Brain pericyte (primary cell): ENCODE measurements at regions not wholly inside any gene's neighbourhood (a gene's known extent, or its start where the extent isn't known, plus 50 kb on each side); places are given as distances from the start of the nearest gene placed in this dataset.
"Not testable (repeated sequence)": the region's sequence is repeated elsewhere in the genome, so short reads cannot be mapped to it uniquely, and the experiment has no call there.

Source experiments
- DNase-seq: peaks from one replicate; pipeline ENCODE4 v3.0.0-alpha.2; 2012; ENCODE audit warnings: low read depth, low spot score

DNA sequence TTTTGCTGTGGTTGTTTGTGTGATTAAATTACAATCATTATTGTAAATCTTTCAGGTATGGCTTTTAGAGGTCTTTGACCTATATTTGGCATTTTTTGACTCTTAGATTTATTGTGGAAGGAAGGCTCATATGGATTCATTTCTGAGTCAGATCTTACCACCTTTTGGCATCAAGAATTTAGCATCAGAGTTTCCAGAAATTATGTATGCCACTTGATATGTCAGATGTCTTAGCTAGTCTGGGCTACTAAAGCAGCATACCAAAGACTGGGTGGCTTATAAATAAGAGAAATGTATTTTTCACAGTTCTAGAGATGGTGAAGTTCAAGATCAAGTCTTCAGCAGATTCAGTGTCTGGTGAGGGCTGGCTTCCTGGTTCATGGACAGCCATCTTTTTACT lies 129.5 kb upstream of the PZP start:
- no peak for DNase-seq

DNA sequence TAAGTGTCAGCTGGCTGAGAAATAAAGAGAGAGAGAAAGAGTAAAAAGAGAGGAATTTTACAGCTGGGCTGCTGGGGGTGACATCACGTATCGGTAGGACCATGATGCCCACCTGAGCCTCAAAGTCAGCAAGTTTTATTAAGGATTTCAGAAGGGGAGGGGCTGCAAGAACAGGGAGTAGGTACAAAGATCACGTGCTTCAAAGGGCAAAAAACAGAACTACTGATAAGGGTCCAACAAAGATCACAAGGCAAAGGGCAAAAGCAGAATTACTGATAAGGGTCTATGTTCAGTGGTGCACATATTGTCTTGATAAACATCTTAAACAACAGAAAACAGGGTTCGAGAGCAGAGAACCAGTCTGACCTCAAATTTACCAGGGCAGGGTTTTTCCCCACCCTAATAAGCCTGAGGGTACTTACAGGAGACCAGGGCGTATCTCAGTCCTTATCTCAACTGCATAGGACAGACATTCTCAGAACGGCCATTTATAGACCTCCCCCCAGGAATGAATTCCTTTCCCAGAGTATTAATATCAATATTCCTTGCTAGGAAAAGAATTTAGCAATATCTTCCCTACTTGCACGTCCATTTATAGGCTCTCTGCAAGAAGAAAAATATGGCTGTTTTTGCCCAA lies 128.3 kb upstream of the PZP start:
- not testable (repeated sequence) for DNase-seq

DNA sequence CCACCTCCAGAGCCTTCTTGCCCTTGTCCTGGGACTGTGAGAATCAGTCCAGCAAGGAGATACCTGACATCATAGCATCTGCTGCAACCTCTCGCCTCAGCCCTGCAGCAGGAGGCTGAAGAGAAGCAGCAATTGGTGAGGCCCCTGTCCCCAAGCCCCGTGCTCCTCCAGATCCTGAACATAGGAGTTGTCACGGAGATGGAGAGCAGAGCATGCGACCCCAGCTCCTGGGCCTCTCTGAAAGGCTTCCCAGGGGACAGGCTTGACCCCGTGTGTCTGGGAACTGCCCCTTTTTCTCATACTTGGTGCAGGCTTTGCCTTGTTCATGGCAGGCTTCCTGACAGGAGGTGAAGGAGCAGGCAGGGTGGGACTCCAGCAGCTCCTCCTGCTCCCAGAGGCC lies 127.7 kb upstream of the PZP start:
- DNase-seq, result no peak

DNA sequence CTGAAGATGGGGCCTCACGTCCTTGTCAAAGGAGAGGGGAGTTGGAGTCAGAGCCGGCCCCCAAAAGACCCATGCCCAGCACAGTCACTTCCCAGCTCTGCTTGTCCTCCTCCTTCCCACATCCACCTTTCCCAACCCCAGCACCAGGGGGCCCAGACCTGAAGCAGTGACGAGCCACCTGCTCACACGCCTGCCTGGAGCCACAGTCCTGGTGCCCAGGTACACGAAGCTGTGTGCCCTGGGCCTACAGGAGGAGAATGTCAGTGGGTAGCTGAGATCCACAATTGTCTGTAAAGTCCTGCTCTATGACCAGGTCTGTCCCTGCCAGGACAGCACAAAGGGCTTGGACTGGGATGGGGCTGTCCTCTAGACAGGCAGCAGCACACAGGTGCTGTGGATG lies 126.8 kb upstream of the PZP start:
- DNase-seq, result no peak

DNA sequence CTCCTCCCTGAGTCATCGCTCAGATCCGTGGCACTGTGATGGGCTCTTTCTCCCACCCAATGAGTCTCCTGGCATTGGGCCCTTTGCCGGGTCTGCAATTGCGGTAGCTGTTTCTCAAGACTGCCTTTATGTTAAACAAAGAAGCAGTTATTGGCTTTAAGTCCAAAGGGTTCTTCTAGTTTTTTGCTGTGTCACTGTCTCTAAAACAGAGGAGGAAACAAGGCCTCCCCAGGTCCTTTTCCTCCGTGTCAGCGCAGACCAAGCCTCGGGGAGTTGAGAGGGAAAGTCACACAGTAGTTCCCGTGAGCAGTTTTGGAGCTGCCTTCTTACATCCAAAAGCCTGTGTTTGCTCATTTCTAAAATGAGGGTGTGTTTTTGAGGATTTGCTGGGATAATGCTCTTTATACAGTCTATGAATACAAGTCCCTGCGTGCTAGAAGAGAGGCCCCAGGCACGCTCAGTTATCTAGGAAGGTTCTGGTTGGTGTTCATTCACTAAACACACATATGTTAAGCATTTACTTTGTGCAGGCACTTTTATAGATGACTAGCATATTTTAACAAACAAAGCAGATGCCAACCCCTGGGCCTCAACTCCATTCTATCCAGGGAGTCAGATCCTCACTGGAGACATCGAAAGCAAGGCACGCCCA lies 126.0 kb upstream of the PZP start:
- DNase-seq, result no peak

DNA sequence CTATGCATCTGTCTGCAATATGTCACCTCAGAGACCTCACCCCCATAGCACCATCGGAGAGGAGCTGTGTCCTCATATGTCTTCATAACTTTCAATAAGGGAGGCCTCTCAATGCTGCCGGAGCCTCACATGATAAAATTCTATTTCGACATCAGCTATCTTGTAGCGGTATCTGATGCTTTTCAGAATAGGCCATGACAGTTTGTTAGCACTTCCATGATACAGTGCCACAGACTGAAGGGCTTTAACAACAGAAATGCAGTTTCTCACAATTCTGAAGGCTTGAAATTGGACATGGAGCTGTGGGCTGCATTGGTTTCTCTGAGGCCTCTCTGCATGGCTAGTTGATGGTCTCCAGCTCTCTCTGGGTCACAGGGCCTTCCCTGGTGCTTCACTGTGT lies 125.0 kb upstream of the PZP start:
- DNase-seq, result no peak

DNA sequence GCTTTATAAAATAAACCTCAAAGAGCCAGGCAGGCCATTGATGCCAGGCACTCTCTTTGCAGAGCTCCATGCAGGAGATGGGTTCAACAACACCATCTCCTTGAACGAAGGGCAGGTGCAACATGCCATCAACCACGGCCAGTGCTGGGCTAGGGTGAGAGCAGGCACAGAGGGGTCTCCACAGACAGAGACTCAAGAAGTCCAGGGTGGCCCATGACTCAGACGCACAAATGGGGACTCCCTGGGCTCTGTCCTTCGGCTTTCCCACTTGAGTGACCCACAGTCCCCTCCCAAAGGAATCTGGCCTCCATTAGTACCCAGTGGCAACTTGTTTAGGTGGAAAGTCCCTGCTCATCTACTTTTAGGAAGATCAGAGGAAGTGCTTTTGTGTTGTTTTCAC lies 124.4 kb upstream of the PZP start:
- no peak for DNase-seq

DNA sequence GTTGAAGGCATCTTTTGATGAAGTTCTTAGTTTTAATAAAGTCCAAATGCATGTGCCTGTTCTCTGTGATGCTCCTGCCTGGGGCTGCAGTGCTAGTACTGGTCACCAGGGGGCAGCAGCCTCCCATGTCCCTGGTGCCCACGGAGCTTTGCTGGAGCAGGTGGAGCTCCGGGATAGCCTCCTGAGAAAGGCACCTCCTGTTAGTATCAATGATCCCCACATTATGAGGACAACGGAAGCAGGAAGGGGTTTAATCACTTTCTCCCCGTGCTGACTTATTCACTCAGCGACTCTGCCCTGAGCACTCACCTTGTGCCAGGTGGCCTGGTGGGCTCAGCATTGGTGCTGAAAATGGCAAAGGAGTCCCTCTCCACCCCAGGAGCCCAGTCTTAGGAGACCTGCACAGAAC lies 123.0 kb upstream of the PZP start:
- DNase-seq, result no peak

DNA sequence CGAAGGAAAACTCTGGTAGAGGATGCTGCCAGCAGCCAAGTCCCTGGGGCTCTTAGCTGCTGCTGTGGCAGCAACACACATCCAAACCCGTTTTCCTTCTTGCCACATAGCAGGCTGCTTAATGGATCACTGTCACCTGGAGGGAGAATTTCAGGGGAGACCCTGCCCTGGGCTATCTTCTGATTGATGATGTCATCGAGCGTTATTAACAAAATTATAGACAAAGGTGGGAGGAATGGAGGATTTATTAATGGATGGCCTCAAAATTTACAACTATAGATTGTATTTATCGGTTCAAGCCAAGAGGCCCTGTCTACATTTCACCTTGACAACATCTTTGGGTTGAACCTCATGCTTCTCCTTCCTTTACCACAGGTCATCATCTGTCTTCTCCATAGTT lies 120.8 kb upstream of the PZP start:
- DNase-seq, result no peak

DNA sequence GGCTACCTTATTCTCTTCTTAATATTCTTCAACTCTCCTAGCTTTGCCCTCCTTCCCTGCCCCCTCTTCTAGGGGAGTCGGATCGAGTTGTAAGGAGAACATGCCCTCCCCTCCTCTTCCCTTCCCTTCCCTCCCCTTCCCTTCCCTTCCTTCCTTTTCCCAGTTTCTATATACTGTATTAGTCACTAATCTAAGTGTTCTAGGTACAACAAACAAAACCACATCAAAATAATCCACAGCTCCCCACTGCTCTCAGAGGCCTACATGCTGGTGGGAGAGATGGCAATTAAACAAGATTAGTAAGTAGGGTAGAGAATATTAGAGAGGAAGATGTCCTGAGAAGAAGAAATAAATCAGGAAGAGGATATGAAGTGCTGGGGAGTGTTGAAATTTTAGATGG lies 119.9 kb upstream of the PZP start:
- DNase-seq, result no peak

DNA sequence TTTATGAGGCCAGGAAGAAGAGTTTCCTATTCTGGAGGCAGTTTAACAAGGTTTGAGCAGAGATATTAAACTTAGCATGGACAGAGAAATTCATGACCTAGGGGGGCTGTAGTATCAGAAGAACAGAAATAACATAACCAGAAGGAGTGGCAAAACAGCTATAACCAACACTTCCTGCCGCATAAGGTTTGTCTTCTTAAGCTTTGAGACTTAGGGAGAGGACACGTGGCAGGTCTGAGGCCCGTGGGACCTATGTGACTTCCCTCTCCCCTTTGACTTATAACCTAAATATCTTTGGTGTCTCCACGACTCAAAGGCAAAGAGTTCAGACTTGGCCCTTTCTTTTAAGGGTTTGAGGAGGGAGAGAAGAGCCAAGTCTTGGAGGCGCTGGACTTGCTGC lies 119.1 kb upstream of the PZP start:
- DNase-seq, result no peak

DNA sequence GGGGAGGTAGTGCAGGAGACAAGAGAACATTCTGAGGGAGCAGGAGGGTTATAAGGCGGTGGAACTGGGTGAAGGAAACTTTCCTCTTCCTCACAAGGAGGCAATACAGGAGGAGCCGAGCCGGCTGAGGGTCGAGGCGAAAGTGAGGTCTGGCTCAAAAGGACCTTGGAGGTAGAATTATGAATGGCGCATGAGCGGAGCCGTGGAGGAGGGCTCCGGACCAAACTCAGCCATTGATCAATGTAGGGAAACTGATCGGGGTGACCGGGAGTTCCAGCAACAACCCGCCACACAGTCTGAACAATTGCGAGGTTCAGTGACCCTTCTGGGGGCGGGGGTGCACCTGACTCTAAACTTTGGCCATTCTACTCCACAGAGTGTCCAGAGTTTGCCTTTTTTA lies 118.7 kb upstream of the PZP start:
- not testable (repeated sequence) for DNase-seq

DNA sequence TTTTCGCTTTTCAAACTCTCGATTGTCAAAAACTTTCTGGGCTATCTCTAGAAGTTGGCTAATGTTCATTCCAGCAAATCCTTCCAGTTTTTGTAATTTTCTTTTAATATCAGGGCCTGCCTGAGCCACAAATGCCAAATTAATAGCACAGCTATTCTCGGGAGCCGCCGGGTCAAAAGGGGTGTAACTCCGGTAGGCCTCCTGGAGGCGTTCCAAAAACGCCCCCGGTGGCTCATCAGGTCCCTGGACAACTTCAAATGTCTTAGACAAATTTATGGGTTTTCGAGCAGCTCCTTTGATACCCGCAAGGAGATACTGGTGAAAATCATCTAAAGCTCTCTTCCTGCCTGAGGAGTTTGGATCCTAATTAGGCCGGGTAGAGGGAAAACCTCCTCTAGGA lies 117.9 kb upstream of the PZP start:
- no peak for DNase-seq

DNA sequence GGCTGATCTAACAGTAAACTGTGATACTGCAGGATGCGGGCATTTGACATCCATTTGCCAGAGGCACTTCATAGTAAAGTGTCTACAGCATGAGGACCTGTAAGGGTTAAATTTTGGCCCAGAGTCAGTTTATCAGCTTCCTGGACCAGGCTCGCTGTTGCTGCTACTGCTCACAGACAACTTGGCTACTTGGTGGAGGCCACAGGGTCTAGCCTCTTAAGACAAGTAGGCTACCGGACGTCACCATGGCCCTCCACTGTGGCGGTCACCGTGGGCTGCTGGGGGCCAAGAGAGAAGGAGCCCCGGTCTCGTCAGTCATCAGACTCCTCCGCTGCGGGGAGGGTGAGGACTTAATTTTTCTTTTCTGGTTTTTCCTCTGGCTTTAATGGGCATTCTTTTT lies 117.3 kb upstream of the PZP start:
- no peak for DNase-seq

DNA sequence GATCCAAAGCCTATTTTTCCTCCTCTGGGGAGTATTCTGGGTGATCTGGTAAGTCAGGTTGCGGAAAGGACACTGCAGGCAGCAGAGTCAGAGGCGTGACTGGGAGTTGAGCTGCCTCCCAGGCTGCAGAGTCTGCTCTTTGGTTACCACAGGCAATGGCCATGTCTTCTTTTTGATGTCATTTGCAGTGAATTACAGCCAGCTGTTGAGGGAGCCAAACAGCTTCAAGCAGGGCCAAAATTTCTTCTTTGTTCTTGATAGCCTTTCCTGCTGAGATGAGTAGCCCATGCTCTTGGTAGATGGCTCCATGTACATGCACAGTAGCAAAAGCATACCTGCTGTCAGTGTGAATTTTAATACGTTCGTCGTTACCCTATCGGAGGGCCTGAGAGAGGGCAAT lies 116.6 kb upstream of the PZP start:
- no peak for DNase-seq

DNA sequence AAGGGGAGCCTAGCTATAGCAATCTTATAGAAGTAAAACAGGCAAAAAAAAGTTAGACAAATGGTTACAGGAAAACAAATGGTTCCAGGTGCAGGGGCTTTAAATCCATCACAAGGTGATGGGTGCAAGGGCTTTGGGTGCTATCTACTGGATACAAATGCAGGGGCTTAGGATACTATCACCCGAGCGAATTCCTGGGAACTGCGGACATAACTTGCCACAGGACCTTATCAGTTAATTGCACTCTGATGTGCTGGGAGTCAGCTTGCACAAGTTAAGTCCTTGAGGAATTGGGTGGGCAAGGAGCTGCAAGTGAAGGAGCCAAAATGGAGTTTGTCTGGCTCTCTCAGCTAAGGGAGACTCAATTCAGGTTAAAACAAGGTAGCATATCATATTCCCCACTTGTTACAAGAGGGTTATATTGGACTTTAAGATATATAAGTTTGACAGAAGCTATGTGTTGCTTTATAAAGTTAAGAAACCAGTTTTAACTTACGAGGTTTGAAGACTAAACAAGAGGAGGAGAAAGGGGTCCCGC lies 115.0 kb upstream of the PZP start:
- no peak for DNase-seq

DNA sequence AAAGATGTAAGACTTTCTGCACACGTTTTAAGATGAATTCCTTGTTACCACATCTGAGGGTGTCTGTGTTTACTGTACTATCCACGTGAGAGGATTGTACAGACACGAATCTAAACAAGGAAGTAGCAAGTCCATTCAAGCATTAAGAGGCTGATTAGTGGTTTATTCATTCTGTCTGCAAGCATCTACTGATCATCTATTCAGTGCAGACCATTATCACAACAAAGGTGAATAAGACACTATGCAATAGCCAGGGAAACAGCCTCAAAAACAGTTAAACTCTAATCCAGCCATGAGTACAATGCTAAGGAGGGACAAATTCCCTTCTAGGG lies 111.6 kb upstream of the PZP start:
- no peak for DNase-seq

DNA sequence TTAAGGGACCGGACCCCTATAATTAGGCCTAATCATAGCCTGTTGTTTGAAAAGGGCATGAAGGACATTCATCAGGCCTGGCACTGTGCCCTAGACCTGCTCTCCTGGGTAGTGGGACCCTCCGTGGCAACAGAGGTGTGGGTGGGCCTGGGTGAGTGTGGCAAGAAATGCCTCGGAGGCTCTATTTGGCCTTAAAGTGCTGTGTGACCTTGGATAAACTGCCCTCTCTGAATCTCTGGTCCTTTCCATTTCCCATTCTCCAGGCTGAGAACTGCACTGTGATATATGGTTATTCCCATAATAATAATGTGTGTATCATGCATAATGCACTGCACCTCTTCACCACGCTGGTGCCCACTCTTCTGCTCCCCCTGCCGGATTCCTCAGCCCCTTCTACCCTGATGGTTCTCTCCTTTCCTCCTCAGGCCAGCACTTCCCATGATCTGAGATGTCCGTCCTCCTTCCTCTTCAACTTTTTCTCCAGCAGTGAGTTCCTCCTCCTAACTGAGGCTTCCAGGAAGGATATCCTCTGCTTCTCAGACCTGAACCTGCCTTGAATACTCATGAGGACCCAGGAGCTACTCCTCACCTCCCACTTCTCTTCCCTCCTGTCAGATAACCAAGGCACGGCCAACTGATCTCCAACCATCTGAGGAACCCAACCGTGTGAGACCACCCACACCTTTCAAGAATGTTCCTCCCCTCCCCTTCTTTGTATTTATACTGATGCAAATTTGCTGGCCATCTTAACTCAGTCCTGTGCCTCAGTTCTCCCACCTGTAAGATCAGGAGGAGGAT lies 111.0 kb upstream of the PZP start:
- DNase-seq, result no peak

DNA sequence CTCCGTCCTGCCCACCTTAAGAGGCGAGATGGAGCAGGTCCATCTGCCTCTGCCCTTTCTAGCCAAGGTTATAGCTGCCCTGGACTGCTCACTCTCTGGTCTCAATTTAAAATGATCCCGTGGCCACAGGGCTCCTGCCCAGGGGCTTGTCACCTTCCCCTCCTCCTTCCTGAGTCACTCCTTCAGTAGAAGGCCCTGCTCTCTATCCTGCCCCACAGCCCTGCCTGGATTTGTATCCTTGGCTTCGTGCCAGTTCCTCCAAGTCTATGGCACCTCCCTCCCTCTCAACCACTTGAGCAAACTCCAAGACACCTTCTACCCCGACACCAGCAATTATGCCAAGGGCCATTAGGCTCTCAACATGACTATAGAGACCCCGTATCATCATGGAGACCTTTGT lies 105.3 kb upstream of the PZP start:
- DNase-seq, result not testable (repeated sequence)

DNA sequence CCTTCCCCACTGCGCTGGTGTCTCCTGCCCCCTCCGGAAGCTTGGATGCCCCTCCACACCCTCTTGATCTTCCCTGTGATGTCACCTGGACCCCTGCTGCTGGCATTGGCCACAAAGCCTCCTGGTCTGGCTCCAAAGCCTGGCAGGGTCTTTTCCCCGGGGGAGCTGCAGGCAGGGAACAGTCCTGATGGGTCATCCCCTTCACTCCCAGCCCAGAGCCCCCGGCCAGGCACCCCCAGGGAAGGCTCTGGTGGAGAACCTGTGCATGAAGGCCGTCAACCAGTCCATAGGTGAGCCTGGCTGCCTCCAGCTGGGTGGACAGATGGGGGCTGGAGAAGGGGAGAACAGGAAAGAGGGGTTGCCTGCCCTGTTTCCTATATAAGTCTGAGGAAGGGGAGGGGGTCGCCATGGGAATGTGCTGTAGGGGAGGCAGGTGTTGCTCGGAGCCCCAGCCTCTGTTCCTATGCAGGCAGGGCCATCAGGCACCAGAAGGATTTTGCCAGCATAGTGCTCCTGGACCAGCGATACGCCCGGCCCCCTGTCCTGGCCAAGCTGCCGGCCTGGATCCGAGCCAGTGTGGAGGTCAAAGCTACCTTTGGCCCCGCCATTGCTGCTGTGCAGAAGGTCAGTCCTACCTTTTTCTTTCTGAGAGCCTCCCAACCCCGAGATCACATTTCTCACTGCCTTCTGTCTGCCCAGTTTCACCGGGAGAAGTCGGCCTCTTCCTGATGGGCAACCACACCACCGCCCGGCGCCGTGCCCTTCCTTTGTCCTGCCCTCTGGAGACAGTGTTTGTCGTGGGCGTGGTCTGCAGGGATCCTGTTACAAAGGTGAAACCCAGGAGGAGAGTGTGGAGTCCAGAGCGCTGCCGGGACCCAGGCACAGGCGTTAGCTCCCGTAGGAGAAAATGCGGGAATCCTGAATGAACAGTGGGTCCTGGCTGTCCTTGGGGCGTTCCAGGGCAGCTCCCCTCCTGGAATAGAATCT lies 104.5 kb upstream of the PZP start:
- DNase-seq, result not testable (repeated sequence)

DNA sequence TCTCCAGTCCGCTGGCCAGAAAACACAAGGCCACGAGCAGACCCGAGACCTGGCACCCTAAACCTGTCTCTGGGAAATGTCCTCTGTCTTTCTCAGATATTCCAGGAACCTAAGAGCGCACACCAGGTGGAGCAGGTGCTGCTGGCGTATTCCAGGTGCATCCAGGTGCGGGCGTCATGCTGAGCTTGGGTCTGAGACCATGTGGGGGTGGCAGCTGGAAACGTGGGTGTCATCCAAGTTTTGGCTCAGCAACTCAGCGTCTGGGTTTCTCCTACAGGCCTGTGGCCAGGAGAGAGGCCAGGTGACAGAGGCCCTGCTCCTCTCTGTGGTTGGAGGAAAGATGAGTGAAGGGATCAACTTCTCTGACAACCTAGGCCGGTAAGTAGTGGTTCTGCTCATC lies 103.3 kb upstream of the PZP start:
- DNase-seq, result not testable (repeated sequence)

DNA sequence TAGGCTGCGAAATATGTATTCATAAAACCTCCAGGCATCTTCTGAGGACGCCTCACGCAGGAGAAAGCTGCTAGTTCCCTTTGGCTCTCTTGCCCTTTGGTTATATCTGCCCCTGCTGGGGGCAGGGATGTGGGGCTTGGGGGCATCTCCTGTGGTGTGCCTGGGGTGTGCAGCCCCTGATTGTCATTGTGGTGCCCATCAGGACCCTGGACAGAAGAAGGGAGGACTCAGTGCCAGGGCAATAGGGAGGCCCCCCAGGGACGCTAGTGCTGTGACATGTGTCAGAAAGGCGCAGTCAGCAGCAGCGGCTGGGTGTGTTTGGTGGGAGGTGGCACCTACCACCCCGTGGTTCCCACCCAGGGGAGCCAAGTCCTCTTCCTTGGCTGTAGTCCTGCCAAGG lies 102.5 kb upstream of the PZP start:
- not testable (repeated sequence) for DNase-seq
